B cell (primary cell): ENCODE measurements at regions not wholly inside any gene's neighbourhood (a gene's known extent, or its start where the extent isn't known, plus 50 kb on each side); places are given as distances from the start of the nearest gene placed in this dataset.

Experiments used
- ATAC-seq: fragments of 200-7000 bp; cut with Tn5 transposase; one replicate; pipeline ENCODE4 v1.10.0; 2021; ENCODE audit warnings: low read depth, mild to moderate bottlenecking, moderate number of reproducible peaks, moderate library complexity
- CTCF ChIA-PET: fragments of 350-600 bp; sonication (Branson Sonifier 250); formaldehyde crosslinking; loops from one replicate; lab custom pipeline; 2021; ENCODE audit warnings: antibody characterized with exemption, inconsistent platforms; lab: Charles Lee
- POLR2A ChIA-PET: fragments of 350-600 bp; sonication (Branson Sonifier 250); formaldehyde crosslinking; loops from one replicate; lab custom pipeline; 2021; ENCODE audit warnings: antibody characterized with exemption; lab: Charles Lee
- DNase-seq: peaks from one replicate; pipeline ENCODE4 v3.0.0; 2013
- H2AFZ ChIP-seq: 2 replicates; pipeline ENCODE4 v1.6.1; 2012; ENCODE audit warnings: mild to moderate bottlenecking, low read depth, low read length; ENCODE audit not compliant: insufficient read depth, poor library complexity, severe bottlenecking
- H3K27ac ChIP-seq, 2 donors: 1 replicate in 1 of 2; 2 replicates in 1 of 2; pipeline ENCODE4 v1.5.1; 2012 to 2013; ENCODE audit warnings: low read length in 2 of 2, mild to moderate bottlenecking in 2 of 2, moderate library complexity in 1 of 2
- H3K27me3 ChIP-seq, 4 experiments: fragments of 200-600 bp in 1 of 4; sonication (generic) in 1 of 4; replicated peaks in 1 of 4; 1 replicate in 2 of 4; 2 replicates in 2 of 4; pipeline versions ENCODE4 v1.6.1 to v1.7.0; 2013 to 2016; ENCODE audit warnings: low read length in 3 of 4, mild to moderate bottlenecking in 2 of 4, mixed read lengths in 1 of 4, moderate library complexity in 1 of 4; ENCODE audit not compliant: insufficient read depth in 4 of 4, control insufficient read depth in 3 of 4; ENCODE audit errors: control extremely low read depth in 1 of 4
- H3K36me3 ChIP-seq, 2 experiments: replicated peaks in 1 of 2; 1 replicate in 1 of 2; 2 replicates in 1 of 2; pipeline versions ENCODE4 v1.6.1 to v1.7.1; 2013; ENCODE audit warnings: low read length in 1 of 2; ENCODE audit not compliant: insufficient read depth in 2 of 2, control insufficient read depth in 1 of 2; ENCODE audit errors: control extremely low read depth in 1 of 2, extremely low read depth in 1 of 2
- H3K4me1 ChIP-seq, 2 donors: fragments of 200-600 bp in 1 of 2; sonication (generic) in 1 of 2; 1 replicate in 1 of 2; 2 replicates in 1 of 2; pipeline versions ENCODE4 v1.5.1 to v1.6.1; 2013 to 2017; ENCODE audit warnings: low read length in 2 of 2; ENCODE audit not compliant: control insufficient read depth in 2 of 2, insufficient read depth in 2 of 2
- H3K4me2 ChIP-seq: replicated peaks from 2 replicates; pipeline ENCODE3; 2012; ENCODE audit warnings: mild to moderate bottlenecking, low read depth, low read length; ENCODE audit not compliant: poor library complexity, severe bottlenecking
- H3K4me3 ChIP-seq, 5 experiments: fragments of 200-600 bp in 1 of 5; sonication (generic) in 1 of 5; 1 replicate in 3 of 5; 2 replicates in 2 of 5; pipeline versions ENCODE4 v1.5.1 to v1.7.0; 2011 to 2016; ENCODE audit warnings: low read length in 4 of 5, mild to moderate bottlenecking in 4 of 5, low read depth in 2 of 5, control low read depth in 1 of 5, moderate library complexity in 1 of 5; ENCODE audit not compliant: insufficient read depth in 1 of 5; ENCODE audit errors: control extremely low read depth in 1 of 5, extremely low read depth in 1 of 5
- H3K79me2 ChIP-seq: fragments of 200-600 bp; sonication (generic); one replicate; pipeline ENCODE4 v1.6.0; 2016; ENCODE audit warnings: low read length; ENCODE audit not compliant: control insufficient read depth, insufficient read depth
- H3K9ac ChIP-seq: fragments of 200-600 bp; sonication (generic); 2 replicates; pipeline ENCODE4 v1.6.1; 2017; ENCODE audit warnings: mild to moderate bottlenecking, low read length, moderate library complexity
- H3K9me3 ChIP-seq, 3 donors: one replicate each; pipeline versions ENCODE4 v1.6.1 to v1.7.1; 2013; ENCODE audit warnings: low read length in 2 of 3; ENCODE audit not compliant: control insufficient read depth in 2 of 3, insufficient read depth in 1 of 3; ENCODE audit errors: control extremely low read depth in 1 of 3
- H4K20me1 ChIP-seq: 2 replicates; pipeline ENCODE4 v1.6.0; 2012; ENCODE audit warnings: mild to moderate bottlenecking, low read length; ENCODE audit not compliant: insufficient read depth, control insufficient read depth, poor library complexity, severe bottlenecking
- H3K27ac Mint-ChIP-seq: one replicate; pipeline ENCODE4 v1.8.0; 2021; ENCODE audit warnings: mixed read lengths
- H3K27me3 Mint-ChIP-seq: one replicate; pipeline ENCODE4 v1.8.0; 2021; ENCODE audit warnings: mixed read lengths
- H3K4me1 Mint-ChIP-seq: one replicate; pipeline ENCODE4 v1.8.0; 2021; ENCODE audit warnings: mixed read lengths
- H3K4me3 Mint-ChIP-seq: one replicate; pipeline ENCODE4 v1.8.0; 2021; ENCODE audit warnings: mixed read lengths
- H3K9me3 Mint-ChIP-seq: one replicate; pipeline ENCODE4 v1.8.0; 2022; ENCODE audit warnings: mixed read lengths; ENCODE audit not compliant: insufficient read depth
- EZH2 ChIP-seq: IDR thresholded peaks from 2 replicates; pipeline ENCODE4 v1.6.1; 2012; ENCODE audit warnings: borderline replicate concordance, low read depth, mild to moderate bottlenecking, moderate library complexity, low read length; ENCODE audit not compliant: insufficient read depth, poor library complexity, severe bottlenecking
- WGBS: methylation state at CpG from one replicate; pipeline ENCODE4 v1.1.5; 2013; ENCODE audit warnings: missing lambda C conversion rate; ENCODE audit not compliant: insufficient coverage; 5-methylcytosine and 5-hydroxymethylcytosine counted together
- intact Hi-C: fragments of 100-400 bp; cut with micrococcal nuclease; formaldehyde crosslinking; loops from one replicate; pipeline ENCODE4 v1.10.0; 2022
- TF ChIP-seq, protein P1 (sequence below): fragments of 200-600 bp; IDR thresholded peaks from one replicate; pipeline ENCODE4 v1.8.0; 2022; ENCODE audit warnings: antibody characterized with exemption, mild to moderate bottlenecking

DNA sequence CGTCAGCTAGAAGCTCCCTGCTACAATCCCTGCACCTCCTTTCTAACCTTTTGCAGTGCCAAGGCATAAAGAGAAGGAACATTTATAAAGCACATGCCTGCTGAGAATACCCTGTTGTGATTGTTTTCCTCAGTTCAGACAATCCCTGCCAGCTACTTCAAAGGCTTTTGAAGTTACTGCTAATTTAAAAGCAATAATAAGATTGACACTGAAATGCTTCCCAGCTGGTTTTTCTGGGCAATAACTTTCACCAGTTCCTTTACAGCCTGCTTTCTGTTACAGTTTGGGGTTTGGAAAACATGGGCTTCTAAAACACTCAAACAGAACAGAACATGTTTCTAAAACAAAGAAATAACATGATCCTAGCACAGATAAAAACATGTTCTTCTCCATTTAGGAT is 232.3 kb upstream of the CPEB2 start:
- Mint-ChIP-seq H3K9me3 (no peaks in the 10 kb centered on the region), H3K27me3 (peaks cover 2% of the 10 kb centered on the region), H3K27ac (no peak overlapping the region), H3K4me1 (peaks cover 23% of the 10 kb centered on the region), H3K4me3 (no peak overlapping the region)
- Histone ChIP-seq H3K4me3 (no peak overlapping the region), H3K27me3 (no peaks in the 10 kb centered on the region), H4K20me1 (no peaks in the 10 kb centered on the region), H3K9me3 (no peaks in the 10 kb centered on the region), H3K79me2 (no peaks in the 10 kb centered on the region), H3K27ac (no peak overlapping the region), H2AFZ (no peak overlapping the region), H3K4me2 (no peak overlapping the region), H3K4me1 (peaks cover 13 to 21% of the 10 kb centered on the region in 2 donors), H3K36me3 (no peaks in the 10 kb centered on the region), H3K9ac (no peak overlapping the region)
- ATAC-seq (no peak), DNase-seq (no peak)
- 80% methylated on average over 1 of the region's 1 CpG for WGBS
- intact Hi-C loops, result no loop called here
- ChIA-PET POLR2A (no interaction called here), CTCF (no interaction called here)
- TF ChIP-seq, protein P1, sequence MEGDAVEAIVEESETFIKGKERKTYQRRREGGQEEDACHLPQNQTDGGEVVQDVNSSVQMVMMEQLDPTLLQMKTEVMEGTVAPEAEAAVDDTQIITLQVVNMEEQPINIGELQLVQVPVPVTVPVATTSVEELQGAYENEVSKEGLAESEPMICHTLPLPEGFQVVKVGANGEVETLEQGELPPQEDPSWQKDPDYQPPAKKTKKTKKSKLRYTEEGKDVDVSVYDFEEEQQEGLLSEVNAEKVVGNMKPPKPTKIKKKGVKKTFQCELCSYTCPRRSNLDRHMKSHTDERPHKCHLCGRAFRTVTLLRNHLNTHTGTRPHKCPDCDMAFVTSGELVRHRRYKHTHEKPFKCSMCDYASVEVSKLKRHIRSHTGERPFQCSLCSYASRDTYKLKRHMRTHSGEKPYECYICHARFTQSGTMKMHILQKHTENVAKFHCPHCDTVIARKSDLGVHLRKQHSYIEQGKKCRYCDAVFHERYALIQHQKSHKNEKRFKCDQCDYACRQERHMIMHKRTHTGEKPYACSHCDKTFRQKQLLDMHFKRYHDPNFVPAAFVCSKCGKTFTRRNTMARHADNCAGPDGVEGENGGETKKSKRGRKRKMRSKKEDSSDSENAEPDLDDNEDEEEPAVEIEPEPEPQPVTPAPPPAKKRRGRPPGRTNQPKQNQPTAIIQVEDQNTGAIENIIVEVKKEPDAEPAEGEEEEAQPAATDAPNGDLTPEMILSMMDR, result no peak

DNA sequence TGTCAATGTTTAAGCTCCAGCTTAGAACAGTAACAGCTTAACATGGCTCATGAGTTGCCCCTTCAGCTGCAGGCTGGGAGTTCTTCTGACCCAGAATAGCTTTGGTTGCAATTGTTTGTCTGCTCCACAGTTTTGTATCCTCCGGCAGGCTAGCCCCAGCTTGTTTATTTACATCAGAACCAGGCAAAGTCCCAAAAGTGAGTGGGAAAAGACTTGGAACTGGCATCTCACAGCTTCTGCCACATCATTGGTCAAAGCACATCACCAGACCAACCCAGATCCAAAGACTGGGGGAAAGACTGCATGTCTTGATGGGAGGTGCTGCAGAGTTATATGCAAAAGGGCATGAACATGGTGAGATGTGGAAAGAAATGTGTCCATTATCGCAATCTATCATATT is 231.2 kb upstream of the CPEB2 start:
- peaks cover 2% of the 10 kb centered on the region for H3K27me3 Mint-ChIP-seq
- Histone ChIP-seq H3K9ac (no peak overlapping the region), H2AFZ (no peak overlapping the region), H3K36me3 (no peaks in the 10 kb centered on the region), H3K27ac (no peak overlapping the region), H3K27me3 (no peaks in the 10 kb centered on the region), H4K20me1 (no peaks in the 10 kb centered on the region), H3K79me2 (no peaks in the 10 kb centered on the region), H3K9me3 (no peaks in the 10 kb centered on the region), H3K4me3 (no peak overlapping the region), H3K4me2 (no peak overlapping the region), H3K4me1 (peaks cover 13 to 21% of the 10 kb centered on the region in 2 donors)
- POLR2A ChIA-PET, result no interaction called here
- no peak for ATAC-seq
- no peak overlapping the region for H3K27ac Mint-ChIP-seq
- intact Hi-C loops, result no loop called here
- 100% methylated on average over 1 of the region's 2 CpGs for WGBS
- CTCF ChIA-PET, result no interaction called here
- no peak for TF ChIP-seq EZH2
- TF ChIP-seq, protein P1, result no peak
- peaks cover 23% of the 10 kb centered on the region for H3K4me1 Mint-ChIP-seq
- H3K9me3 Mint-ChIP-seq, result no peaks in the 10 kb centered on the region
- H3K4me3 Mint-ChIP-seq, result no peak overlapping the region
- DNase-seq, result no peak
